ENCODE measurements at regions not wholly inside any gene's neighbourhood (a gene's known extent, or its start where the extent isn't known, plus 50 kb on each side); places are given as distances from the start of the nearest gene placed in this dataset.

- Mint-ChIP-seq H3K4me1 (no peaks in the 10 kb centered on the region), H3K4me3 (no peak overlapping the region), H3K27ac (no peak overlapping the region), H3K27me3 (peaks cover 11% of the 10 kb centered on the region), H3K9me3 (peaks cover 5% of the 10 kb centered on the region), H3K36me3 (peaks cover 1% of the 10 kb centered on the region)
Observed at GRCh38 chr4:147076179-147076578, 130.5 kb upstream of the TTC29 start.

- peaks cover 10% of the 10 kb centered on the region for H3K27me3 Mint-ChIP-seq
- no peak overlapping the region for H3K27ac Mint-ChIP-seq
- no peaks in the 10 kb centered on the region for H3K36me3 Mint-ChIP-seq
- no peak overlapping the region for H3K4me3 Mint-ChIP-seq
- H3K9me3 Mint-ChIP-seq = peaks cover 5% of the 10 kb centered on the region
- no peaks in the 10 kb centered on the region for H3K4me1 Mint-ChIP-seq
Observed at GRCh38 chr4:147076728-147077127, 131.1 kb upstream of the TTC29 start.

- Mint-ChIP-seq H3K4me3 (no peak overlapping the region), H3K4me1 (no peaks in the 10 kb centered on the region)
Observed at GRCh38 chr4:147078362-147078761, 132.7 kb upstream of the TTC29 start.

GRCh38 chr4:147078875-147079658, 133.4 kb upstream of the TTC29 start:
- Mint-ChIP-seq H3K27ac (no peak overlapping the region), H3K27me3 (peaks cover 5% of the 10 kb centered on the region), H3K36me3 (no peaks in the 10 kb centered on the region), H3K4me1 (no peaks in the 10 kb centered on the region), H3K4me3 (no peak overlapping the region), H3K9me3 (no peaks in the 10 kb centered on the region)

More at GRCh38 chr4:147078362-147078761, 132.7 kb upstream of the TTC29 start:
- Mint-ChIP-seq H3K9me3 (no peaks in the 10 kb centered on the region), H3K27ac (no peak overlapping the region), H3K27me3 (peaks cover 6% of the 10 kb centered on the region), H3K36me3 (no peaks in the 10 kb centered on the region)

GRCh38 chr4:147084861-147085260, 139.2 kb upstream of the TTC29 start:
- Mint-ChIP-seq H3K4me1 (no peaks in the 10 kb centered on the region), H3K36me3 (no peaks in the 10 kb centered on the region), H3K27me3 (peaks cover 7% of the 10 kb centered on the region), H3K27ac (no peak overlapping the region), H3K4me3 (no peak overlapping the region), H3K9me3 (no peaks in the 10 kb centered on the region)

GRCh38 chr4:147085781-147086180, 140.1 kb upstream of the TTC29 start:
- Mint-ChIP-seq H3K9me3 (no peaks in the 10 kb centered on the region), H3K27me3 (peaks cover 7% of the 10 kb centered on the region), H3K27ac (no peak overlapping the region), H3K36me3 (no peaks in the 10 kb centered on the region), H3K4me3 (no peak overlapping the region), H3K4me1 (no peaks in the 10 kb centered on the region)

- no peaks in the 10 kb centered on the region for H3K4me1 Mint-ChIP-seq
- no peaks in the 10 kb centered on the region for H3K9me3 Mint-ChIP-seq
- H3K36me3 Mint-ChIP-seq = no peaks in the 10 kb centered on the region
- H3K27me3 Mint-ChIP-seq = peaks cover 9% of the 10 kb centered on the region
- no peak overlapping the region for H3K27ac Mint-ChIP-seq
- H3K4me3 Mint-ChIP-seq = no peak overlapping the region
Observed at GRCh38 chr4:147088146-147088545, 142.5 kb upstream of the TTC29 start.

- H3K4me3 Mint-ChIP-seq = no peak overlapping the region
- H3K4me1 Mint-ChIP-seq = no peaks in the 10 kb centered on the region
- H3K27ac Mint-ChIP-seq = no peak overlapping the region
Observed at GRCh38 chr4:147090486-147090885, 144.8 kb upstream of the TTC29 start.

GRCh38 chr4:147093206-147093605, 147.5 kb upstream of the TTC29 start:
- H3K36me3 Mint-ChIP-seq = no peaks in the 10 kb centered on the region
- no peaks in the 10 kb centered on the region for H3K9me3 Mint-ChIP-seq
- H3K4me3 Mint-ChIP-seq = no peak overlapping the region
- no peak overlapping the region for H3K27ac Mint-ChIP-seq
- H3K4me1 Mint-ChIP-seq = no peaks in the 10 kb centered on the region
- H3K27me3 Mint-ChIP-seq = peaks cover 12% of the 10 kb centered on the region

More at GRCh38 chr4:147090486-147090885, 144.8 kb upstream of the TTC29 start:
- no peaks in the 10 kb centered on the region for H3K36me3 Mint-ChIP-seq
- peaks cover 9% of the 10 kb centered on the region for H3K27me3 Mint-ChIP-seq
- H3K9me3 Mint-ChIP-seq = no peaks in the 10 kb centered on the region

GRCh38 chr4:147094238-147094637, 148.6 kb upstream of the TTC29 start:
- H3K27me3 Mint-ChIP-seq = peaks cover 8% of the 10 kb centered on the region
- H3K4me3 Mint-ChIP-seq = no peak overlapping the region
- H3K4me1 Mint-ChIP-seq = no peaks in the 10 kb centered on the region
- H3K36me3 Mint-ChIP-seq = no peaks in the 10 kb centered on the region
- H3K9me3 Mint-ChIP-seq = no peaks in the 10 kb centered on the region
- H3K27ac Mint-ChIP-seq = no peak overlapping the region

GRCh38 chr4:147096667-147097604, 151.3 kb upstream of the TTC29 start:
- H3K9me3 Mint-ChIP-seq = no peaks in the 10 kb centered on the region
- no peaks in the 10 kb centered on the region for H3K36me3 Mint-ChIP-seq
- no peak overlapping the region for H3K4me3 Mint-ChIP-seq
- no peaks in the 10 kb centered on the region for H3K4me1 Mint-ChIP-seq
- H3K27ac Mint-ChIP-seq = no peak overlapping the region
- H3K27me3 Mint-ChIP-seq = peaks cover 13% of the 10 kb centered on the region

- peaks cover 17% of the 10 kb centered on the region for H3K27me3 Mint-ChIP-seq
- H3K4me1 Mint-ChIP-seq = no peaks in the 10 kb centered on the region
- H3K27ac Mint-ChIP-seq = no peak overlapping the region
- no peaks in the 10 kb centered on the region for H3K36me3 Mint-ChIP-seq
- no peaks in the 10 kb centered on the region for H3K9me3 Mint-ChIP-seq
- no peak overlapping the region for H3K4me3 Mint-ChIP-seq
Observed at GRCh38 chr4:147101678-147102077, 156.0 kb upstream of the TTC29 start.

GRCh38 chr4:147102596-147102995, 156.9 kb upstream of the TTC29 start:
- Mint-ChIP-seq H3K4me1 (no peaks in the 10 kb centered on the region), H3K4me3 (no peak overlapping the region), H3K27me3 (peaks cover 11% of the 10 kb centered on the region), H3K9me3 (no peaks in the 10 kb centered on the region), H3K36me3 (no peaks in the 10 kb centered on the region), H3K27ac (no peak overlapping the region)

- Mint-ChIP-seq H3K9me3 (no peaks in the 10 kb centered on the region), H3K27me3 (peaks cover 11% of the 10 kb centered on the region), H3K27ac (no peak overlapping the region), H3K4me1 (no peaks in the 10 kb centered on the region), H3K4me3 (no peak overlapping the region), H3K36me3 (no peaks in the 10 kb centered on the region)
Observed at GRCh38 chr4:147103403-147103946, 157.8 kb upstream of the TTC29 start.

- H3K4me3 Mint-ChIP-seq = no peak overlapping the region
- no peaks in the 10 kb centered on the region for H3K4me1 Mint-ChIP-seq
- no peak overlapping the region for H3K27ac Mint-ChIP-seq
- H3K9me3 Mint-ChIP-seq = no peaks in the 10 kb centered on the region
- H3K27me3 Mint-ChIP-seq = peaks cover 12% of the 10 kb centered on the region
- H3K36me3 Mint-ChIP-seq = no peaks in the 10 kb centered on the region
Observed at GRCh38 chr4:147104768-147105167, 159.1 kb upstream of the TTC29 start.

GRCh38 chr4:147108409-147108808, 162.7 kb upstream of the TTC29 start:
- Mint-ChIP-seq H3K36me3 (no peaks in the 10 kb centered on the region), H3K4me1 (no peaks in the 10 kb centered on the region), H3K9me3 (no peaks in the 10 kb centered on the region), H3K4me3 (no peak overlapping the region), H3K27me3 (peaks cover 5% of the 10 kb centered on the region), H3K27ac (no peak overlapping the region)
